NCI-H146 treated with DMSO at 0.1 percent for 48 hours (cell line): ENCODE measurements at regions not wholly inside any gene's neighbourhood (a gene's known extent, or its start where the extent isn't known, plus 50 kb on each side); places are given as distances from the start of the nearest gene placed in this dataset.
"Not testable (repeated sequence)": the region's sequence is repeated elsewhere in the genome, so short reads cannot be mapped to it uniquely, and the experiment has no call there.

Experiments
- DNase-seq: peaks from one replicate; lab custom pipeline; 2025; ENCODE audit not compliant: unreplicated experiment; lab: John Stamatoyannopoulos, UW

GRCh38 chr3:159502986-159503385 lies 485.6 kb upstream of the IL12A start:
- no peak for DNase-seq

- not testable (repeated sequence) for DNase-seq
These were observed 477.6 kb upstream of the IL12A start for GRCh38 chr3:159510988-159511387.

GRCh38 chr3:159513444-159513843 lies 475.2 kb upstream of the IL12A start:
- no peak for DNase-seq

- no peak for DNase-seq
These were observed 474.7 kb upstream of the IL12A start for GRCh38 chr3:159513867-159514380.

GRCh38 chr3:159517105-159517504 lies 471.5 kb upstream of the IL12A start:
- DNase-seq: no peak

- DNase-seq: no peak
These were observed 468.0 kb upstream of the IL12A start for GRCh38 chr3:159520638-159521037.

GRCh38 chr3:159522276-159522675 lies 466.4 kb upstream of the IL12A start:
- DNase-seq: no peak

- no peak for DNase-seq
These were observed 460.3 kb upstream of the IL12A start for GRCh38 chr3:159528251-159528895.

GRCh38 chr3:159532577-159532976 lies 456.1 kb upstream of the IL12A start:
- no peak for DNase-seq

GRCh38 chr3:159534496-159534895 lies 454.1 kb upstream of the IL12A start:
- no peak for DNase-seq

GRCh38 chr3:159536876-159537275 lies 451.8 kb upstream of the IL12A start:
- DNase-seq: no peak

GRCh38 chr3:159538507-159538906 lies 450.1 kb upstream of the IL12A start:
- no peak for DNase-seq

GRCh38 chr3:159540882-159541495 lies 447.6 kb upstream of the IL12A start:
- DNase-seq: no peak

- DNase-seq: no peak
These were observed 439.8 kb upstream of the IL12A start for GRCh38 chr3:159548675-159549335.

- no peak for DNase-seq
These were observed 433.4 kb upstream of the IL12A start for GRCh38 chr3:159555205-159555604.

- DNase-seq: no peak
These were observed 428.9 kb upstream of the IL12A start for GRCh38 chr3:159559771-159560170.

GRCh38 chr3:159560214-159560979 lies 428.2 kb upstream of the IL12A start:
- DNase-seq: no peak

GRCh38 chr3:159565313-159565712 lies 423.3 kb upstream of the IL12A start:
- no peak for DNase-seq

GRCh38 chr3:159583662-159584061 lies 405.0 kb upstream of the IL12A start:
- DNase-seq: no peak

GRCh38 chr3:159584421-159584820 lies 404.2 kb upstream of the IL12A start:
- no peak for DNase-seq

- no peak for DNase-seq
These were observed 401.9 kb upstream of the IL12A start for GRCh38 chr3:159586571-159587202.
